NCI-H2171 treated with DMSO at 0.1 percent for 48 hours (cell line): ENCODE measurements at regions not wholly inside any gene's neighbourhood (a gene's known extent, or its start where the extent isn't known, plus 50 kb on each side); places are given as distances from the start of the nearest gene placed in this dataset.

Experiments used
- DNase-seq: peaks from one replicate; lab custom pipeline; 2025; lab: John Stamatoyannopoulos, UW

DNA sequence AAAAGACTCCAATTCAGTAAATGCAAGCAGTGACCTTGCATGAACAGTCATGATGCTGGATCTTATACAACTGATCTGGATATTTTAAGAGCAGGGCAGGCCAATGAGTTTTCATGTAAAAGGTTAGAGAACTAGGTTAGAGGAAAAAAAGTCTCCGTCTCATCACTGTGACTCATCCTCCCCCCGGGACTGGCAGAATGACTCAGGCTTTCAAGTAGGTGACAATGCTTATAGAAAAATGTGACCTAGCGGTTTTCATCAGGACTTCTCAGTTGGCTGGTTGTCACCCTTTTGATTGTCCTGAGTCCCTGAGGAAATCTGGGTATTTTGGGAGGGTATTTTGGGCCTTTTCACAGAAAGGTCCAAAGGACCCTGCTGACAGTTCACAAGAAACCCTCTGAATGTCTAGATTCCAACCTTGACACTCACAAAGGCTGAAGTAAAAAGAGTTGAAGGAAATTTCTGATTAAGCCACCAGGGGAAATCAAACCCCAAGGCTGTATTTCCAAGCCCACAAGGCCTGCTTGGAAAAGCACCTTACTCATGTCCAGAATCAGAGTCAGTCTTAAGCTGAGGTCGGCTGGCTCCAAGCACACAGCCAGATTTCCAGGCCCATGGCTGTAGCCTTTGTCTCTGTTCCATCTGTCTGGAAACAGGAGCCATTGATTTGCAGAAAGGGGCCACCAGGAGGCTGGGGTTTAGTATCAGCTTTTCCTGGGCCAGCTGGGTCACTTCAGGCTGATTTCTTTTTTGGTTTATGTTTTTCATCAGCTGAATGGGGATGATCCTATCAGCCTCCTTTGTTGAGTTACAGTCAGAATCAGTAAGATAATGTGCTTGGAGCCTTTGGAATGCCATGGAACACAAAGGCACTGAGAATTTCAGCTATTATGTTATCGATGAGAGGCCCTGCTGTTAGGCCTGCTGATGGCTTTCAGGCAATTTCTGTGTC, 226.4 kb upstream of the HABP2 start:
- DNase-seq = no peak

DNA sequence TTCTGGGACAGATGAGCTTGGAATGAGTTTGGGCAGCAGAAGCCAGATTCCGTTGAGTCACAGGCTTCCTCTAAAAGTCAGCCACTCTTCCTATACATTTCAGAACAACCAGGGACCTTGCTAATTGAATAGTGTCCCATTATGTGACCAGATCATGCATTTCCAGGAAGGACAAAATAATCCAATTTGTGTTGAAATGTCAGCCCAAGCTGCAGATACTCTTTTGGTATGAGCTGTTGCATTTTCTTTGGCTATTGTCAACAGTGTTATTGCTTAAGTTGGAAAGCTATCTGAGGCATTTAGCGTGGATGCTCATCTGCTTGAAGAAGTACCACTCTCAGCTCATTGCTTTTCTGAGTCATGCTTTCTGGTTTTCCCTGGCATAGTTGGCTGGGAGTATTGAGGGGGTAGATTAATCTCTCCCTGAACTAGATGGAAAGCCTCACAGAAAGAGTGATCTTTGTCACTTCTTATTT, 223.7 kb upstream of the HABP2 start:
- DNase-seq = no peak

DNA sequence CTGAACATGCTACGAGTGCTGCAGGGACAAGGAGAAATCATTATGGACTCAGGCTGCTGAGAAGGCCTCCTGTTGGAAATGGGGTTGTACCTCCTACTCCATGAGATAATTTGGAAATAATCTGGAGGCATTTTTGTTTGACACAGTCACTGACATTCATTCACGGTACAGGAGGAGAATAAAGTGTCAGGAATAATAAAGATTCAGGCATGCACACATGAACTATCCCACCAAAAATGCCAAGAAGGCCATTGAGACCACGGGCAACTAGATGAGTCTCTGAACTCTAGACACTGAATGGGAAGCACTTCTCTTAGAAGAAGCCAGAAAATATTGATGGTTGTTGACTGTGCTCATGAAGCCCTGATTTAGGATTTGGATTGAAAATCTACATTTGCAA, 220.9 kb upstream of the HABP2 start:
- no peak for DNase-seq

- DNase-seq = no peak
These were observed 219.5 kb upstream of the HABP2 start for GRCh38 chr10:113333313-113333712.

- DNase-seq = no peak
These were observed 217.3 kb upstream of the HABP2 start for GRCh38 chr10:113335592-113335991.

GRCh38 chr10:113336549-113337130, 216.2 kb upstream of the HABP2 start:
- no peak for DNase-seq

- DNase-seq = no peak
These were observed 215.7 kb upstream of the HABP2 start for GRCh38 chr10:113337142-113337541.

GRCh38 chr10:113339121-113339520, 213.7 kb upstream of the HABP2 start:
- no peak for DNase-seq

DNA sequence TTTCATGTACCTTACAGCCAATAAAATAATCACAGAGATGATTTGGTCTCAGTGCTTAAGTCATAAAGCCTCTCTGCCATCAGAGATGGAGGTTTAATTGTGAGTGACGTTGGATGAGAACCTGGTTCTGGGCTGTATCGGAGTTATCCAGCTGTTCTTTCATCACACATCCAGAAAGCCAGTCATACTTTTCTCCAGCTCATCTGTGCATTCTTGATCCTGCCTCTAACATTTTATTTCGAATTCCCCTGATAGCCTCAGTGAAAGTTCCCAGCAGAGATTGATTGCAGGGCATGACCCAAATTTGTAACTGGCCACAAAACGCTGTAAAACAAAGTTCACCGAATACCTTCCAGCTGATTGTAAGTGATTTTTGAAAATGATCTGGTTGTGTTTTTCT, 212.6 kb upstream of the HABP2 start:
- no peak for DNase-seq

DNA sequence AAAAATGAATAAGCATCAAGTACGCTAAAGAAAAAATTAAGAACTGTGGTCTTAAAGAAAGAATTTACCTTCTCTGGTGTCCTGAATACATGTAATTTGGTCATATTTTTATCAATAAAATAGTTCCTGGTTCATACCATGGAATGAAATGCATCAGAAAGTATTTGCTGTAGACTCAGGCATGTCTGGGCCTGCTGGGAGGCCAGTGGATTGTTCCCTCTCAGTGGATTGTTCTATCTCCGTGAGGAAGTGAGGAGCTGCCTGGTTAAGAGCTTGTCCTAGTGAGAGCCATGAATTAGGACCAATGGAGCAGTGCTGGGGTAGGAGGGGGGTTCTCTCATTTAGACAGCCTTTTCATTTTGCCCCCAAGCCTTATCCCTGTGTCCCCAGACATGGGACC, 211.7 kb upstream of the HABP2 start:
- DNase-seq = no peak

GRCh38 chr10:113345826-113346624, 206.8 kb upstream of the HABP2 start:
- DNase-seq = no peak

- DNase-seq = no peak
These were observed 205.3 kb upstream of the HABP2 start for GRCh38 chr10:113347508-113347907.

DNA sequence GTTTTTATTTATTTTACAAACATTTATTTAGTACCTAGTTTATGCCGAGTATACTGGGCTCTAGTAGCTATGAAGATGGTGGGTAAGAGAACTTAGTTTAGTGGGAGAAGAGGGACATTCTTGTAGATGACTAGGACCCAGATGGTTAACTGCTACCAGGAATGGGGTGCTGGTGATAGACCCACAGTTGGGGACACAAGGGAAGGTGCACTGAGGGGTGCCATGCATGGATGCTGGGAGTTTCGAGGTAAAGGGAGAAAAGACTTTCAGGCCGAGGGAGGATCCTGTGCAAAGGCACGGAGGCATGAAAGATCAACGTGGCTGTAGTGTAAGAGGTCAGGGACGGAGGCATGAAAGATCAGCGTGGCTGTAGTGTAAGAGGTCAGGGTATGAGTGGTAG, 204.2 kb upstream of the HABP2 start:
- no peak for DNase-seq

DNA sequence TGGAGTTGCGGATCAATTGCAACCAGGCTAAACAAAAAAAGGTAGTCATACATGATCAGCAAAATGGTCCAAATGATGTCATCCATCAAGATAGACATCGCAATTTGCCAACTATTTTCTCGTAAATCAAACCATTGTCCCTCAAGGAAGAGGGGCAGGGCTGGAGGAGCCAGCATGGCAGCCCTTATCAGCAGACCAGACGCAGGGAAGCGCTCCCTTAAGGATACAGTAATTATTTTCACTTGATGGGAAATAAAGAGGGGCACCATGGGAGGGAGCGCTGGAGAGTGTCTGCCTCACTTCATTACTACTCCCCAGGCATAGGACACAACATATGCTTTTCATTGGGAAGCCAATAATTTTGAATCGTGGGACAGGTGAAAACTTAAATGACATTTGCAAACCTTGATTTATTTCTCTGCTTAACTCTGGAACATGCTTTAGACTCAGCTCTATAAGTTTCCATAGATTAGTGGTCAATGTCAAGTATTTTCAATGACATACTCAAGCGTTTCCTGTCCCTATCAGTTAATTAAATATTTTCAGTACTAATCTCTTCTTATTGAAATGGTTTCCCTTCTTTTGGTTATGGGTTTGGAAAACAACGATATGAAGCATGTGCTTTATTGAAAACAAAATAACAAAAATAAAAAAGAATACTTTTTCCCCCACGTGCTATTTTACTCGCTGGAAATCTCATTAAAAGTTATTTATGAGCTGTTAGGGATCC, 202.4 kb upstream of the HABP2 start:
- no peak for DNase-seq

- DNase-seq = no peak
These were observed 198.1 kb upstream of the HABP2 start for GRCh38 chr10:113354711-113355110.

DNA sequence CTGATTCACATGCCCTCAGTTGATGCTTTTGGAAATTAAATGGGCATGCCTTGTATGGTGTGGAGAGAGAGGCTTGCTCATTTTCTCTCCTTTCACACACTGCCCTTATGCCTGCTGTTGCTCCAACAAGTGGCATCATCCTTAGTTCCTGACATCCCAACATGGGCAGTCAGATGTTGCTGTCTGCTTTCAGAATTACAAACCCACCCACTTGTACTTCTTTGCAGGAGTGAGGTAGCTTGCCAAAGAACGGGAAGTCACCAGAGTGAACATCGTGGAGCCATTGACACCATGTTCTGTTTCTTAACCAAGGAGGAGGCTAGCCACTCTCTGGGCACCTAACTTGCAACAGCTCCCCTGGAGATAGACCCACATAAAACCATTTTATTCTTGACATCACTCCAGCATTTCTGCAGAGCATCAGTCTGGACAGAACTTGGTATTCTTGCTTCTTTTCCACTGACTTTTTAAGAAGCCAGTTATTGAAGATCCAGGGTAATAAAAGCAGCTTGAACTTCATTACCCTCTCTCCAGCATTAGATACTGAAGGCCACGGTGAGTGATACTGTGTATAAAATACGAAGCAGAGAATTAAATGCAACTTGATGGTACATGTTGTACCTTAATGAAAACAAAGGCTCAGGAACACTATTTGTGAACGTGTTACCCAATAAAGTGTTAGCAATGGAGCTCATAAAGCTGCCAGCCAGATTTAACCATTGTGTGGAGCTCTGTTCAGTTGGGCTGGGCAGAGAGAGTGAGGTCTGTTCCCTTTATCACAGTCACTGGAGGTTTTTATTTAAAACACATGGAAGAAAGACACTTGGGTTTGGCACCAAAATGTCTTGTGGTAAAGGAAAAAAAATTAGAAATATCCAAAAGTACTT, 195.8 kb upstream of the HABP2 start:
- no peak for DNase-seq

- DNase-seq = no peak
These were observed 195.1 kb upstream of the HABP2 start for GRCh38 chr10:113357681-113358300.

DNA sequence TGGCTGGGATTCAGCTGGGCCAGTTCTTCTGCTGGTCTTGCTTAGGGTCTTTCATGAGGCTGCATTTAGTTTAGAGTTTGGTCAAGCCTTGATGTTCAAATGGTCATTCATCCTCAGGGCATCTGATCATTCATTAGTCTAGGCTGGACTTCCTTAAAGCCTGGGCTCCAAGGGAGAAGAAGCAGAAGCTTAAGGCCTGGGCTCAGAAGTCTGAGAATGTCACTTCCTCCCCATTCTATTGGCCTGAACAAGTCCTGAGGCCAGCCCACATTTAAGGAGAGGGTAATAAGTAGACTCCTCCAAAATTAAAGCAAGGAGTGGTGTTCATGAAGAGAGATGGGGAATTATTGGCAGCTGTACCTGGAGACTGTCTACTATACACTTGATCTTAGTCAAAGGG, 193.2 kb upstream of the HABP2 start:
- DNase-seq = no peak

DNA sequence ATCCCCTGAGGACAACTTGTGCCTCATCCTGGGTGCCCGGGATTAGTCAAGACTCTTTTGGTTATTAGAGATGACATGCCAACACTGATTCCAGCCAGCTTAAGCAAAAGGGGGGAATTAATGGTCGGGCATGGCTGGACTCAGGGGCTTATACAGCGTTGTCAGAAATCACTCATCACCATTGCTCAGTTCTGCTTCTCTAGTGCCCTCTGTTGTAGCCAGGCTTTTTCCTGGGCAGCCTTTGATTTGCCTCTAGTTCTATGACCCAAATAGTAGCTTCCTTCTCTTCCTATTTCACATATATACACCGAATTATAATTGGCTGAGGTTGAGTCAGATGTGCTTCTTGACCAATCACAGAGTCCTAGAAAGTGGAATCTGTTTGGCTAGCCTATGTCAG, 192.0 kb upstream of the HABP2 start:
- no peak for DNase-seq

- DNase-seq = no peak
These were observed 190.2 kb upstream of the HABP2 start for GRCh38 chr10:113362645-113363091.
